ENCODE measurements at regions not wholly inside any gene's neighbourhood (a gene's known extent, or its start where the extent isn't known, plus 50 kb on each side); places are given as distances from the start of the nearest gene placed in this dataset.

GRCh38 chr6:9620687-9621086 lies 794.2 kb downstream of the TFAP2A start:
- H3K27ac Mint-ChIP-seq: no peak overlapping the region
- peaks cover 2 to 13% (median 4%) of the 10 kb centered on the region in 3 donors for H3K9me3 Mint-ChIP-seq
- no peak overlapping the region for H3K4me3 Mint-ChIP-seq

GRCh38 chr6:9620263-9620662 lies 794.6 kb downstream of the TFAP2A start:
- no peaks in the 10 kb centered on the region for H3K27me3 Mint-ChIP-seq

More at GRCh38 chr6:9620687-9621086, 794.2 kb downstream of the TFAP2A start:
- Mint-ChIP-seq H3K4me1 (no peaks in the 10 kb centered on the region), H3K27me3 (no peaks in the 10 kb centered on the region), H3K36me3 (no peaks in the 10 kb centered on the region)

GRCh38 chr6:9614778-9615177 lies 800.1 kb downstream of the TFAP2A start:
- H3K9me3 Mint-ChIP-seq: peaks cover 0 to 3% (median 0%) of the 10 kb centered on the region in 3 donors
- no peaks in the 10 kb centered on the region for H3K36me3 Mint-ChIP-seq
- no peak overlapping the region for H3K27ac Mint-ChIP-seq
- no peaks in the 10 kb centered on the region for H3K4me1 Mint-ChIP-seq
- no peaks in the 10 kb centered on the region for H3K27me3 Mint-ChIP-seq
- H3K4me3 Mint-ChIP-seq: no peak overlapping the region

More at GRCh38 chr6:9620263-9620662, 794.6 kb downstream of the TFAP2A start:
- no peaks in the 10 kb centered on the region for H3K4me1 Mint-ChIP-seq
- peaks cover 2 to 13% (median 4%) of the 10 kb centered on the region in 3 donors for H3K9me3 Mint-ChIP-seq
- H3K36me3 Mint-ChIP-seq: no peaks in the 10 kb centered on the region
- no peak overlapping the region for H3K4me3 Mint-ChIP-seq
- no peak overlapping the region for H3K27ac Mint-ChIP-seq

GRCh38 chr6:9612489-9612888 lies 802.4 kb downstream of the TFAP2A start:
- H3K4me3 Mint-ChIP-seq: no peak overlapping the region
- no peaks in the 10 kb centered on the region for H3K36me3 Mint-ChIP-seq
- no peak overlapping the region for H3K27ac Mint-ChIP-seq
- peaks cover 0 to 3% (median 0%) of the 10 kb centered on the region in 3 donors for H3K9me3 Mint-ChIP-seq
- H3K27me3 Mint-ChIP-seq: no peaks in the 10 kb centered on the region
- no peaks in the 10 kb centered on the region for H3K4me1 Mint-ChIP-seq

- Mint-ChIP-seq H3K9me3 (peaks cover 0 to 4% (median 0%) of the 10 kb centered on the region in 3 donors), H3K27me3 (no peaks in the 10 kb centered on the region), H3K4me3 (no peak overlapping the region), H3K27ac (no peak overlapping the region), H3K4me1 (no peaks in the 10 kb centered on the region), H3K36me3 (no peaks in the 10 kb centered on the region)
These were observed 804.1 kb downstream of the TFAP2A start for GRCh38 chr6:9610620-9611415.

- no peak overlapping the region for H3K4me3 Mint-ChIP-seq
- H3K27me3 Mint-ChIP-seq: no peaks in the 10 kb centered on the region
- H3K36me3 Mint-ChIP-seq: no peaks in the 10 kb centered on the region
- H3K4me1 Mint-ChIP-seq: no peaks in the 10 kb centered on the region
- H3K27ac Mint-ChIP-seq: no peak overlapping the region
- H3K9me3 Mint-ChIP-seq: peaks cover 0 to 1% (median 0%) of the 10 kb centered on the region in 3 donors
These were observed 808.3 kb downstream of the TFAP2A start for GRCh38 chr6:9606435-9607134.

GRCh38 chr6:9594746-9595145 lies 820.1 kb downstream of the TFAP2A start:
- no peak overlapping the region for H3K27ac Mint-ChIP-seq
- H3K4me3 Mint-ChIP-seq: no peak overlapping the region
- H3K4me1 Mint-ChIP-seq: no peaks in the 10 kb centered on the region
- peaks cover 0 to 3% (median 1%) of the 10 kb centered on the region in 3 donors for H3K9me3 Mint-ChIP-seq
- H3K36me3 Mint-ChIP-seq: no peaks in the 10 kb centered on the region
- H3K27me3 Mint-ChIP-seq: no peaks in the 10 kb centered on the region

GRCh38 chr6:9593554-9593953 lies 821.3 kb downstream of the TFAP2A start:
- Mint-ChIP-seq H3K27me3 (no peaks in the 10 kb centered on the region), H3K4me3 (no peak overlapping the region), H3K27ac (no peak overlapping the region), H3K9me3 (peaks cover 0 to 3% (median 1%) of the 10 kb centered on the region in 3 donors), H3K4me1 (no peaks in the 10 kb centered on the region), H3K36me3 (no peaks in the 10 kb centered on the region)

GRCh38 chr6:9583753-9584352 lies 831.0 kb downstream of the TFAP2A start:
- no peaks in the 10 kb centered on the region for H3K4me1 Mint-ChIP-seq
- H3K27me3 Mint-ChIP-seq: no peaks in the 10 kb centered on the region
- peaks cover 1% of the 10 kb centered on the region for H3K36me3 Mint-ChIP-seq
- no peak overlapping the region for H3K4me3 Mint-ChIP-seq
- peaks cover 2 to 8% (median 3%) of the 10 kb centered on the region in 3 donors for H3K9me3 Mint-ChIP-seq
- no peak overlapping the region for H3K27ac Mint-ChIP-seq

- Mint-ChIP-seq H3K4me3 (no peak overlapping the region), H3K9me3 (peaks cover 0 to 5% (median 2%) of the 10 kb centered on the region in 3 donors), H3K4me1 (no peaks in the 10 kb centered on the region), H3K27ac (no peak overlapping the region), H3K27me3 (no peaks in the 10 kb centered on the region), H3K36me3 (peaks cover 1% of the 10 kb centered on the region)
These were observed 833.7 kb downstream of the TFAP2A start for GRCh38 chr6:9581155-9581554.

GRCh38 chr6:9576521-9576920 lies 838.4 kb downstream of the TFAP2A start:
- Mint-ChIP-seq H3K4me1 (no peaks in the 10 kb centered on the region), H3K27me3 (no peaks in the 10 kb centered on the region), H3K9me3 (peaks cover 0 to 2% (median 0%) of the 10 kb centered on the region in 3 donors), H3K36me3 (no peaks in the 10 kb centered on the region), H3K4me3 (no peak overlapping the region), H3K27ac (no peak overlapping the region)

- Mint-ChIP-seq H3K9me3 (peaks cover 0 to 3% (median 0%) of the 10 kb centered on the region in 3 donors), H3K36me3 (no peaks in the 10 kb centered on the region), H3K27ac (no peak overlapping the region), H3K27me3 (no peaks in the 10 kb centered on the region), H3K4me1 (no peaks in the 10 kb centered on the region), H3K4me3 (no peak overlapping the region)
These were observed 848.8 kb downstream of the TFAP2A start for GRCh38 chr6:9566096-9566495.

- Mint-ChIP-seq H3K4me1 (no peaks in the 10 kb centered on the region), H3K36me3 (no peaks in the 10 kb centered on the region), H3K27me3 (no peaks in the 10 kb centered on the region), H3K4me3 (no peak overlapping the region), H3K9me3 (peaks cover 0 to 3% (median 0%) of the 10 kb centered on the region in 3 donors), H3K27ac (no peak overlapping the region)
These were observed 850.9 kb downstream of the TFAP2A start for GRCh38 chr6:9564021-9564420.

GRCh38 chr6:9563568-9563967 lies 851.3 kb downstream of the TFAP2A start:
- Mint-ChIP-seq H3K4me1 (no peaks in the 10 kb centered on the region), H3K36me3 (no peaks in the 10 kb centered on the region), H3K27me3 (no peaks in the 10 kb centered on the region), H3K27ac (no peak overlapping the region), H3K4me3 (no peak overlapping the region), H3K9me3 (peaks cover 0 to 3% (median 1%) of the 10 kb centered on the region in 3 donors)

GRCh38 chr6:9554806-9555205 lies 860.1 kb downstream of the TFAP2A start:
- Mint-ChIP-seq H3K9me3 (peaks cover 0 to 10% (median 10%) of the 10 kb centered on the region in 3 donors), H3K27me3 (no peaks in the 10 kb centered on the region), H3K4me1 (no peaks in the 10 kb centered on the region), H3K27ac (no peak overlapping the region), H3K4me3 (no peak overlapping the region), H3K36me3 (no peaks in the 10 kb centered on the region)
